Adrenal gland (tissue), 9 donors: ENCODE measurements at regions not wholly inside any gene's neighbourhood (a gene's known extent, or its start where the extent isn't known, plus 50 kb on each side); places are given as distances from the start of the nearest gene placed in this dataset.

ENCODE experiments used
- DNase-seq, 7 donors: peaks; one replicate each; pipeline ENCODE4 v3.0.0-alpha.2; 2019 to 2020
- H3K27ac ChIP-seq, 5 donors: fragments of 200-600 bp; sonication (generic) in 4 of 5; 1 replicate in 3 of 5; 2 replicates in 2 of 5; pipeline versions ENCODE4 v1.5.1 to v1.8.0; 2016 to 2020; ENCODE audit warnings: mild to moderate bottlenecking in 1 of 5
- H3K27me3 ChIP-seq: fragments of 200-600 bp; 2 replicates; pipeline ENCODE4 v1.8.0; 2021
- H3K36me3 ChIP-seq, 2 donors: fragments of 200-600 bp; replicated peaks in 1 of 2; 1 replicate in 1 of 2; 2 replicates in 1 of 2; pipeline versions ENCODE4 v1.5.1 to v1.8.0; 2018 to 2022
- H3K4me1 ChIP-seq, 2 donors: fragments of 200-600 bp; replicated peaks in 1 of 2; 1 replicate in 1 of 2; 2 replicates in 1 of 2; pipeline versions ENCODE4 v1.5.1 to v1.8.0; 2018 to 2021
- H3K4me3 ChIP-seq, 4 donors: fragments of 200-600 bp; sonication (generic) in 3 of 4; one replicate each; pipeline ENCODE4 v1.5.1; 2016 to 2018
- H3K9me3 ChIP-seq, 3 donors: fragments of 200-600 bp; sonication (generic) in 1 of 3; replicated peaks in 1 of 3; 1 replicate in 2 of 3; 2 replicates in 1 of 3; pipeline versions ENCODE4 v1.5.1 to v1.8.0; 2016 to 2021
- POLR2A ChIP-seq, 2 donors: fragments of 450-650 bp; IDR thresholded peaks; one replicate each; pipeline ENCODE4 v1.6.1; 2017; ENCODE audit warnings: antibody characterized with exemption in 2 of 2, mild to moderate bottlenecking in 2 of 2, moderate library complexity in 1 of 2
- WGBS, 4 donors: extraction: QIAGEN DNeasy Blood & Tissue Kit in 2 of 4; methylation state at CpG; one replicate each; pipeline versions ENCODE4 v1.1.5 to v1.1.7; 2013 to 2017; 5-methylcytosine and 5-hydroxymethylcytosine counted together
- intact Hi-C, 2 donors: fragments of 100-400 bp; cut with DNase I; formaldehyde crosslinking; loops; one replicate each; pipeline versions ENCODE4 v1.14.1 to v1.15.0; 2022 to 2023
- TF ChIP-seq, protein P1 (sequence below), 6 experiments: fragments of 450-650 bp in 4 of 6; fragments of 200-600 bp in 2 of 6; sonication (generic) in 1 of 6; IDR thresholded peaks; 1 replicate in 5 of 6; 2 replicates in 1 of 6; pipeline versions ENCODE4 v1.5.1 to v1.8.0; 2016 to 2021; ENCODE audit warnings: antibody characterized with exemption in 6 of 6, mild to moderate bottlenecking in 2 of 6, moderate library complexity in 1 of 6
- donor health status: healthy with polysubstance abuse.
- donor health status: Bipolar disorder and iron deficiency.
- donor health status: DM: yes; HTN: yes; CAD: no.
- donor health status: DM: no; HTN: no; CAD: no.
- donor health status: DM: no; HTN: no; CAD: no.

DNA sequence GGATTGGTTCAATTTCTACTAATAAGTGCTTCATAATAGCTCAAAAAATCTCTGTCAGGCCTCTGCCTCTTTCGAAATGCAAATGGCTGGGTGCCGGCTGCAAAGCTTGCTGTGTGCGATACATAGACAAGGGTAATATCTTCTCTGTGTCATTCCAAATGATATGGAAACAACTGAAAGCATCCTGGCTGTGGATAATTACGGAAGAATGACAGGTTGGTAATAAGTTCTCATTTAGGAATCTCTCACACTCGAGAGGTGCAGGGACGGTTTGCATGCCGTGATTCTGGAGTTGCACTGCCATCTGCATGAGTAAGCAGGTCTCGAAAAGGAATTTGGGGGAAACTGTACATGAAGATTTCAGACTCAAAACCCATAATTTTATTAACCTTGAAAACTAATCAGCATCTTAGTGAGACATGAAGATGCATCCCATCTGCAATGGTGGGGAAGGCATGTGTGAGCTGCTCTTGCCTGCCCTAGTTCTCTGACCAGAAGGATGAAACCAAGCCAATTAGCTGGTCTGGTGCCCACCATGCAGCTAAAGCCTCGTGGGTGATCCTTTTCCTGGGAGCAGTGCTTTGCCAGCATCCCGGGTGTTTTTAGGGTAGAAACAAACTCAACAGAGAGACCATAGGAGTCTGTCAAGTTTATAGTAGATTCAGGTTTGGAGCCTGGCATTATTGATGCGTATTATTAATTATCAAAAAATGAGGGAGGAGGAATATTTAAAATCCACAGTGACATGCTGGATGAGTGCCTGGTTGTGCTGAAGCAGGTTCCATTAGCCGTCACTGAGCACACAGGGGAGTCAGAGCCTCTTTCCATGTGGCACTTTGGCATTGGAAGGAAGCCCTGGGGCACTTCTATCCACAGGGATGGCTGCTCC is 503.6 kb upstream of the MGMT start:
- no peaks in the 10 kb centered on the region for H3K27me3 ChIP-seq

DNA sequence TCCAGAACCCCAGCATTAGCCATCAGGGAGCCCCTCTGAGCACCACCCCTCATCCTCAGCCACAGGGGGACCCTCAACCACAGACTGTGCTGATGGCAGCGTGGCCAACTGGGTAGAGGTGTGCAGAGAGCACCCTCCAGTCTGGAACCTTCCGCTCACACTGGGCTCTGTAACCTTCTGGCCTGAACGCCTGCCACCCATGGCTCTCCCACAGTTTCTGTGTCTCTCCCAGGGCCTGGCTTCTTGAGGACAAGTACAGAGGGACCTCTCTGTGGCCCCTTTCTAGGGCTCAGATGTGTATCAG is 503.0 kb upstream of the MGMT start:
- no peak overlapping the region for H3K4me3 ChIP-seq
- TF ChIP-seq, protein P1, sequence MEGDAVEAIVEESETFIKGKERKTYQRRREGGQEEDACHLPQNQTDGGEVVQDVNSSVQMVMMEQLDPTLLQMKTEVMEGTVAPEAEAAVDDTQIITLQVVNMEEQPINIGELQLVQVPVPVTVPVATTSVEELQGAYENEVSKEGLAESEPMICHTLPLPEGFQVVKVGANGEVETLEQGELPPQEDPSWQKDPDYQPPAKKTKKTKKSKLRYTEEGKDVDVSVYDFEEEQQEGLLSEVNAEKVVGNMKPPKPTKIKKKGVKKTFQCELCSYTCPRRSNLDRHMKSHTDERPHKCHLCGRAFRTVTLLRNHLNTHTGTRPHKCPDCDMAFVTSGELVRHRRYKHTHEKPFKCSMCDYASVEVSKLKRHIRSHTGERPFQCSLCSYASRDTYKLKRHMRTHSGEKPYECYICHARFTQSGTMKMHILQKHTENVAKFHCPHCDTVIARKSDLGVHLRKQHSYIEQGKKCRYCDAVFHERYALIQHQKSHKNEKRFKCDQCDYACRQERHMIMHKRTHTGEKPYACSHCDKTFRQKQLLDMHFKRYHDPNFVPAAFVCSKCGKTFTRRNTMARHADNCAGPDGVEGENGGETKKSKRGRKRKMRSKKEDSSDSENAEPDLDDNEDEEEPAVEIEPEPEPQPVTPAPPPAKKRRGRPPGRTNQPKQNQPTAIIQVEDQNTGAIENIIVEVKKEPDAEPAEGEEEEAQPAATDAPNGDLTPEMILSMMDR (IDR thresholded peaks at IDR 0.05) = no peak
- TF ChIP-seq POLR2A (IDR thresholded peaks at IDR 0.05) = no peak
- no peaks in the 10 kb centered on the region for H3K4me1 ChIP-seq
- no peaks in the 10 kb centered on the region for H3K36me3 ChIP-seq
- intact Hi-C loops = no loop called here
- H3K27ac ChIP-seq = no peak overlapping the region
- H3K9me3 ChIP-seq = no peaks in the 10 kb centered on the region
- no peak for DNase-seq
- H3K27me3 ChIP-seq = no peaks in the 10 kb centered on the region
- 42 to 63% (median 50%) methylated on average over 2 to 3 of the region's 3 CpGs for WGBS, 4 donors

More for the DNA sequence above, 503.6 kb upstream of the MGMT start:
- H3K36me3 ChIP-seq = no peaks in the 10 kb centered on the region
- intact Hi-C loops = no loop called here
- DNase-seq = no peak
- no peak overlapping the region for H3K27ac ChIP-seq
- 82 to 88% (median 83%) methylated on average over 12 of the region's 12 CpGs for WGBS, 4 donors
- H3K9me3 ChIP-seq = no peaks in the 10 kb centered on the region
- no peak overlapping the region for H3K4me3 ChIP-seq
- H3K4me1 ChIP-seq = no peaks in the 10 kb centered on the region
- no peak for TF ChIP-seq POLR2A (IDR thresholded peaks at IDR 0.05)
- TF ChIP-seq, protein P1 (IDR thresholded peaks at IDR 0.05) = no peak

DNA sequence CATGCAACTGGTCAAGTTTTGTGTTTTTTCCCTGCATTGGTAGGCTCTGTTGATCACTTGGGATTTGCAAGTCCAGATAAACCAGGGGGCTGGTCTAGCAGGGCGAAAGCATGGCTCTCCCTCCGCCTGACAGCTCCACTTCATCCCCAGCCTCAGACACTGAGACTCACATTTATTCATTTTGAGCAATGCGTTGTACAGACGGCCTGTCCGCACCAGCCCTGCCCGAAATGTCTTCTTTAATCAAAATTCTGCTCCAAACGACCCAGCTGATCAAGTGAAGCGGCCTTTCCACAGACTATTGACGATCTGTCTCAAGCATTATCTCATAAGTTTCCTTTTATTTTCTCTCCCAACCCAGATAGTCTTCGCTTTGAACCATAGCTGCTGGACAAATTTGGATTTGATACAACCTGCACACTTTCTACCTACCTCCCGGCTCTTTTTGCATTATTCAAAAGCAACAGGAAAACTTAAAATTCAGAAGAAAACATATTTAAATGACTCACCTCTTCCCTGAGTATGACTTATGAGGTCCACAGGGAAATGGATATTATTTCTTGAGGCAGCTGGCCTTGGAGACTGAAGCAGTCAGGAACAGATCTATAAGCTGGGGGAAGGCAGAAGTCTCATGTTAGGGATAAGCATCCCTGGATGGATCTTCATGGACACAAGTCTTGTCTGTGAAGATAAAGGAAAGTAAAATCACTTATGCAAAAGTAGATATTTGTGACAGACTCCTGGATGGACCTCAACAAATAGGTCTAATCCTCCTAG is 498.9 kb upstream of the MGMT start:
- intact Hi-C loops = no loop called here
- DNase-seq = peak in 1 of 7 donors; percentile 4
- Histone ChIP-seq H3K36me3 (no peaks in the 10 kb centered on the region), H3K4me1 (no peaks in the 10 kb centered on the region), H3K4me3 (no peak overlapping the region), H3K9me3 (no peaks in the 10 kb centered on the region), H3K27me3 (no peaks in the 10 kb centered on the region), H3K27ac (no peak overlapping the region)
- WGBS, 4 donors = 75 to 89% (median 77%) methylated on average over 11 of the region's 11 CpGs
- TF ChIP-seq, protein P1 (IDR thresholded peaks at IDR 0.05) = no peak
- TF ChIP-seq POLR2A (IDR thresholded peaks at IDR 0.05) = no peak

DNA sequence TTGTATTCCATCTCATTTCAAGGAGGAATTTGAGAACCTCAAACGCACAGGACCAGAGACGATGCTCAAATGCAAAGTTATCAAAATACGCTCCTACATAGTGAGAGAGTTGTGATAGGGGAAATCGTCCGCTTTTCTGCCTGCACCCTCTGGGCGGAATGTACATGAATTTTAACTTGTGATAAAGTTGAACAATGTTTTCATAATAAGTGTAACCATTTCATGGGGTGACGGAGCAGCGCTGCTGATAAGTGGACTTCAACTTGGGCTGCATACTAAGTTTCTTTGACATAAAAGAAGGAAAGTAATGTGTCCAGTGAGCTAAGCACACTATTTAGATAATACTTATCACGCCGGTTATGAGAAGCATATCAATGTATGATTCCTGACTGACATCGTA is 497.5 kb upstream of the MGMT start:
- H3K27ac ChIP-seq = no peak overlapping the region
- intact Hi-C loops = no loop called here
- TF ChIP-seq POLR2A (IDR thresholded peaks at IDR 0.05) = no peak
- TF ChIP-seq, protein P1 (IDR thresholded peaks at IDR 0.05) = no peak
- no peaks in the 10 kb centered on the region for H3K36me3 ChIP-seq
- no peaks in the 10 kb centered on the region for H3K4me1 ChIP-seq
- DNase-seq = no peak
- 78 to 83% (median 81%) methylated on average over 11 of the region's 11 CpGs for WGBS, 4 donors
- H3K27me3 ChIP-seq = no peaks in the 10 kb centered on the region
- H3K4me3 ChIP-seq = no peak overlapping the region
- no peaks in the 10 kb centered on the region for H3K9me3 ChIP-seq
